HEK293T (cell line): ENCODE measurements at regions not wholly inside any gene's neighbourhood (a gene's known extent, or its start where the extent isn't known, plus 50 kb on each side); places are given as distances from the start of the nearest gene placed in this dataset.

Source experiments
- BHLHE40 ChIP-seq: fragments of 450-650 bp; IDR thresholded peaks from 2 replicates; pipeline ENCODE4 v1.6.1; 2016; ENCODE audit warnings: mild to moderate bottlenecking, moderate library complexity, borderline replicate concordance
- ELF4 ChIP-seq: fragments of 450-650 bp; IDR thresholded peaks from 2 replicates; pipeline ENCODE4 v1.6.1; 2017; ENCODE audit warnings: antibody characterized with exemption
- FOXA1 ChIP-seq: fragments of 450-650 bp; IDR thresholded peaks from 2 replicates; pipeline ENCODE4 v1.6.1; 2016; ENCODE audit warnings: mild to moderate bottlenecking
- FOXM1 ChIP-seq: fragments of 450-650 bp; IDR thresholded peaks from 2 replicates; pipeline ENCODE4 v1.6.1; 2017; ENCODE audit warnings: mild to moderate bottlenecking, borderline replicate concordance
- HDGF ChIP-seq: fragments of 450-650 bp; IDR thresholded peaks from 2 replicates; pipeline ENCODE4 v1.6.1; 2017; ENCODE audit warnings: antibody characterized with exemption, borderline replicate concordance
- L3MBTL2 ChIP-seq: fragments of 450-650 bp; conservative IDR thresholded peaks from 2 replicates; pipeline ENCODE4 v1.6.1; 2016; ENCODE audit warnings: mild to moderate bottlenecking
- PKNOX1 ChIP-seq: fragments of 450-650 bp; IDR thresholded peaks from 2 replicates; pipeline ENCODE4 v1.6.1; 2016
- SP1 ChIP-seq: fragments of 450-650 bp; IDR thresholded peaks from 2 replicates; pipeline ENCODE4 v1.6.1; 2017
- SUZ12 ChIP-seq: fragments of 450-650 bp; IDR thresholded peaks from 2 replicates; pipeline ENCODE4 v1.6.1; 2016; ENCODE audit warnings: mild to moderate bottlenecking
- TARDBP ChIP-seq: fragments of 450-650 bp; IDR thresholded peaks from 2 replicates; pipeline ENCODE4 v1.6.1; 2016
- ZNF384 ChIP-seq: fragments of 450-650 bp; IDR thresholded peaks from 2 replicates; pipeline ENCODE4 v1.6.1; 2016

GRCh38 chr9:117465706-117466105, 50.8 kb upstream of the ASTN2 start:
- no peak for TF ChIP-seq FOXA1
- no peak for TF ChIP-seq FOXM1
- TF ChIP-seq ELF4 = no peak
- no peak for TF ChIP-seq TARDBP
- no peak for TF ChIP-seq SP1
- TF ChIP-seq BHLHE40 = no peak
- TF ChIP-seq SUZ12 = no peak
- TF ChIP-seq HDGF = no peak
- TF ChIP-seq PKNOX1 = no peak
- no peak for TF ChIP-seq ZNF384
- TF ChIP-seq L3MBTL2 = no peak
